HL-60 (cell line): ENCODE measurements at regions not wholly inside any gene's neighbourhood (a gene's known extent, or its start where the extent isn't known, plus 50 kb on each side); places are given as distances from the start of the nearest gene placed in this dataset.

Experiments
- DNase-seq, 2 experiments: peaks; one replicate each; pipeline ENCODE4 v3.0.0-alpha.2; 2010 to 2020; ENCODE audit warnings: low read depth in 1 of 2, low spot score in 1 of 2
- H3K27ac ChIP-seq: fragments of 250-450 bp; sonication (Bioruptor Pico); replicated peaks from 2 replicates; pipeline ENCODE4 v1.5.1; 2020; ENCODE audit warnings: mild to moderate bottlenecking, moderate library complexity
- H3K27me3 ChIP-seq: fragments of 250-450 bp; sonication (Bioruptor Pico); 2 replicates; pipeline ENCODE4 v1.5.1; 2021; ENCODE audit warnings: mild to moderate bottlenecking, moderate library complexity; ENCODE audit not compliant: insufficient read depth, poor library complexity, severe bottlenecking
- H3K4me3 ChIP-seq: replicated peaks from 2 replicates; pipeline ENCODE4 v1.5.1; 2011; ENCODE audit warnings: mild to moderate bottlenecking, control low read depth, low read length; ENCODE audit not compliant: insufficient read depth
- CTCF ChIP-seq: IDR thresholded peaks from one replicate; pipeline ENCODE4 v1.5.1; 2011; ENCODE audit warnings: low read length, control low read depth, inconsistent platforms; ENCODE audit not compliant: insufficient read depth
- GABPA ChIP-seq: IDR thresholded peaks from 2 replicates; pipeline ENCODE4 v1.6.1; 2012; ENCODE audit warnings: low read depth
- POLR2AphosphoS5 ChIP-seq: IDR thresholded peaks from 2 replicates; pipeline ENCODE4 v1.6.1; 2012; ENCODE audit warnings: low read depth
- REST ChIP-seq: IDR thresholded peaks from 2 replicates; pipeline ENCODE4 v1.6.1; 2012; ENCODE audit warnings: low read depth; ENCODE audit not compliant: insufficient replicate concordance
- SPI1 ChIP-seq: IDR thresholded peaks from 2 replicates; pipeline ENCODE4 v1.6.1; 2012; ENCODE audit warnings: low read depth, mild to moderate bottlenecking, borderline replicate concordance

- H3K4me3 ChIP-seq, result no peak overlapping the region
- DNase-seq, result no peak
- no peak for TF ChIP-seq GABPA
- TF ChIP-seq REST, result no peak
- no peak for TF ChIP-seq POLR2AphosphoS5
- TF ChIP-seq CTCF, result no peak
- no peak for TF ChIP-seq SPI1
These were observed 397.9 kb downstream of the TNS3 start for GRCh38 chr7:47183862-47184590.

GRCh38 chr7:47181746-47182361 lies 400.1 kb downstream of the TNS3 start:
- H3K4me3 ChIP-seq, result no peak overlapping the region
- TF ChIP-seq CTCF (no peak), SPI1 (no peak), REST (no peak), GABPA (no peak), POLR2AphosphoS5 (no peak)
- DNase-seq, result no peak
- no peak overlapping the region for H3K27ac ChIP-seq
- no peaks in the 10 kb centered on the region for H3K27me3 ChIP-seq

More at GRCh38 chr7:47183862-47184590, 397.9 kb downstream of the TNS3 start:
- no peaks in the 10 kb centered on the region for H3K27me3 ChIP-seq
- H3K27ac ChIP-seq, result no peak overlapping the region

GRCh38 chr7:47180516-47180826 lies 401.4 kb downstream of the TNS3 start:
- no peak overlapping the region for H3K27ac ChIP-seq
- TF ChIP-seq REST, result no peak
- no peak for TF ChIP-seq SPI1
- no peak for TF ChIP-seq GABPA
- TF ChIP-seq CTCF, result no peak
- no peak for TF ChIP-seq POLR2AphosphoS5
- no peak overlapping the region for H3K4me3 ChIP-seq
- no peak for DNase-seq
- no peaks in the 10 kb centered on the region for H3K27me3 ChIP-seq
